K562 (cell line): ENCODE measurements at regions not wholly inside any gene's neighbourhood (a gene's known extent, or its start where the extent isn't known, plus 50 kb on each side); places are given as distances from the start of the nearest gene placed in this dataset.

Experiments
- AFF1 ChIP-seq, 2 experiments: fragments of 450-650 bp; IDR thresholded peaks; 2 replicates each; pipeline ENCODE4 v1.6.1; 2018; ENCODE audit warnings: mild to moderate bottlenecking in 2 of 2, low read depth in 1 of 2; ENCODE audit not compliant: partially characterized antibody in 2 of 2
- CBX1 ChIP-seq: sonication (generic); IDR thresholded peaks from 2 replicates; pipeline ENCODE4 v1.6.1; 2016; ENCODE audit warnings: antibody characterized with exemption, low read depth, mild to moderate bottlenecking
- DPF2 ChIP-seq: fragments of 450-650 bp; IDR thresholded peaks from 2 replicates; pipeline ENCODE4 v1.6.1; 2016
- EP300 ChIP-seq: IDR thresholded peaks from 2 replicates; pipeline ENCODE4 v1.6.1; 2012; ENCODE audit warnings: low read length, improper control_type of control experiment
- ESRRA ChIP-seq: fragments of 450-650 bp; IDR thresholded peaks from 2 replicates; pipeline ENCODE4 v1.6.1; 2014; ENCODE audit warnings: low read depth, mild to moderate bottlenecking, moderate library complexity, borderline replicate concordance
- FOXJ2 ChIP-seq: fragments of 200-800 bp; sonication (Bioruptor generic); IDR thresholded peaks from 2 replicates; pipeline ENCODE4 v1.6.1; 2016; ENCODE audit warnings: missing genetic modification characterization, missing compliant biosample characterization
- HDAC2 ChIP-seq: fragments of 450-650 bp; IDR thresholded peaks from 2 replicates; pipeline ENCODE4 v1.6.1; 2016; ENCODE audit warnings: mild to moderate bottlenecking
- JUND ChIP-seq, 2 experiments: IDR thresholded peaks; 2 replicates in 1 of 2; 3 replicates in 1 of 2; pipeline ENCODE4 v1.6.1; 2011; ENCODE audit warnings: borderline replicate concordance in 2 of 2, low read depth in 2 of 2, low read length in 2 of 2, improper control_type of control experiment in 1 of 2, missing biosample characterization in 1 of 2, missing genetic modification characterization in 1 of 2, missing genetic modification reagents in 1 of 2
- KLF16 ChIP-seq: IDR thresholded peaks from 2 replicates; pipeline ENCODE4 v1.6.1; 2016; ENCODE audit warnings: antibody characterized with exemption
- MTA2 ChIP-seq: fragments of 450-650 bp; IDR thresholded peaks from 2 replicates; pipeline ENCODE4 v1.6.1; 2016; ENCODE audit warnings: low read depth
- MYBL2 ChIP-seq, 2 experiments: fragments of 450-650 bp in 1 of 2; sonication (generic) in 1 of 2; formaldehyde crosslinking in 1 of 2; IDR thresholded peaks; 2 replicates each; pipeline versions ENCODE4 v1.6.1 to v1.8.1; 2017 to 2022; ENCODE audit warnings: borderline replicate concordance in 1 of 2, inconsistent platforms in 1 of 2, low read depth in 1 of 2, mild to moderate bottlenecking in 1 of 2, missing genetic modification reagents in 1 of 2, moderate library complexity in 1 of 2
- PCBP1 ChIP-seq: fragments of 200-400 bp; formaldehyde crosslinking; IDR thresholded peaks from 2 replicates; pipeline ENCODE4 v1.6.1; 2018; ENCODE audit warnings: mild to moderate bottlenecking, low read depth, low read length; ENCODE audit not compliant: poor library complexity, severe bottlenecking
- SIX5 ChIP-seq, 2 experiments: IDR thresholded peaks; 2 replicates each; pipeline ENCODE4 v1.6.1; 2011; ENCODE audit warnings: low read length in 2 of 2, borderline replicate concordance in 1 of 2, low read depth in 1 of 2, mild to moderate bottlenecking in 1 of 2, moderate library complexity in 1 of 2; ENCODE audit not compliant: insufficient read depth in 1 of 2
- SNIP1 ChIP-seq: fragments of 450-650 bp; IDR thresholded peaks from 2 replicates; pipeline ENCODE4 v1.7.1; 2017; ENCODE audit warnings: low read depth, mild to moderate bottlenecking
- TBL1XR1 ChIP-seq, 2 experiments: IDR thresholded peaks; 2 replicates each; pipeline ENCODE4 v1.6.1; 2012; ENCODE audit warnings: improper control_type of control experiment in 2 of 2, low read length in 2 of 2, mild to moderate bottlenecking in 1 of 2
- TEAD4 ChIP-seq, 2 experiments: sonication (generic) in 1 of 2; formaldehyde crosslinking in 1 of 2; IDR thresholded peaks; 2 replicates each; pipeline versions ENCODE4 v1.6.1 to v1.8.0; 2012 to 2022; ENCODE audit warnings: borderline replicate concordance in 1 of 2, inconsistent platforms in 1 of 2, low read length in 1 of 2, mild to moderate bottlenecking in 1 of 2, missing genetic modification reagents in 1 of 2
- VEZF1 ChIP-seq: fragments of 200-800 bp; sonication (Bioruptor generic); IDR thresholded peaks from 2 replicates; pipeline ENCODE4 v1.6.1; 2017; ENCODE audit warnings: missing genetic modification characterization, missing compliant biosample characterization
- XRCC5 ChIP-seq: fragments of 200-400 bp; formaldehyde crosslinking; IDR thresholded peaks from 2 replicates; pipeline ENCODE4 v1.6.1; 2017; ENCODE audit warnings: low read depth, mild to moderate bottlenecking, low read length
- ZNF140 ChIP-seq: fragments of 250-450 bp; sonication (Bioruptor Pico); IDR thresholded peaks from 2 replicates; pipeline ENCODE4 v1.8.0; 2021; ENCODE audit warnings: moderate library complexity, mild to moderate bottlenecking, inconsistent platforms
- ZNF780A ChIP-seq: fragments of 250-450 bp; sonication (Bioruptor Pico); IDR thresholded peaks from 2 replicates; pipeline ENCODE4 v1.5.0; 2021; ENCODE audit warnings: mild to moderate bottlenecking

- TF ChIP-seq JUND (IDR thresholded peaks at IDR 0.05; ENCODE audit: borderline replicate concordance, low read depth, low read length) (0 out of 2 replicates have a peak, but pooled peaks have one; percentile 20), JUND (tag; IDR thresholded peaks at IDR 0.05; ENCODE audit: borderline replicate concordance, low read depth, low read length) (no peak; the same call in 2 of the 3 replicates), PCBP1 (no peak), TEAD4 (IDR thresholded peaks at IDR 0.05; ENCODE audit: low read length) (peak; percentile 76), TEAD4 (CRISPR knock-in tag; IDR thresholded peaks at IDR 0.05; ENCODE audit: borderline replicate concordance) (no peak), TBL1XR1 (IDR thresholded peaks at IDR 0.05; ENCODE audit: low read length in 2 of 2) (peak in 1 of 2 experiments; percentile 24; a peak in 1 of 4 replicates), DPF2 (peak; percentile 94), KLF16 (peak; percentile 75; the same call in 1 of the 2 replicates), VEZF1 (peak; percentile 44), AFF1 (IDR thresholded peaks at IDR 0.05; ENCODE audit: low read depth in 1 of 2, partially characterized antibody in 2 of 2) (peak in 1 of 2 experiments; percentile 66), XRCC5 (0 out of 2 replicates have a peak, but pooled peaks have one; percentile 4), EP300 (peak; percentile 78), ZNF140 (CRISPR knock-in tag) (no peak), FOXJ2 (tag) (no peak), SNIP1 (no peak), HDAC2 (peak; percentile 84), MYBL2 (IDR thresholded peaks at IDR 0.05; ENCODE audit: low read depth) (peak; percentile 30; the same call in 1 of the 2 replicates), MYBL2 (CRISPR knock-in tag; IDR thresholded peaks at IDR 0.05; ENCODE audit: borderline replicate concordance) (no peak), MTA2 (peak; percentile 25; the same call in 1 of the 2 replicates), ESRRA (0 out of 2 replicates have a peak, but pooled peaks have one; percentile 18), SIX5 (IDR thresholded peaks at IDR 0.05; ENCODE audit: borderline replicate concordance in 1 of 2, insufficient read depth in 1 of 2, low read depth in 1 of 2, low read length in 2 of 2) (no peak), CBX1 (no peak), ZNF780A (CRISPR knock-in tag) (no peak)
These were observed 77.1 kb upstream of the ATP11B start (continued) for GRCh38 chr3:182716114-182716688.
